GM18870 (cell line): ENCODE measurements at regions not wholly inside any gene's neighbourhood (a gene's known extent, or its start where the extent isn't known, plus 50 kb on each side); places are given as distances from the start of the nearest gene placed in this dataset.

ENCODE experiments used
- ATAC-seq: cut with Tn5 transposase; IDR thresholded peaks from one replicate; pipeline ENCODE4 v1.9.1; 2021; ENCODE audit warnings: moderate library complexity; ENCODE audit not compliant: unreplicated experiment

- no peak for ATAC-seq
Observed at GRCh38 chr13:85243831-85244230, 555.4 kb downstream of the SLITRK6 start.

- ATAC-seq = no peak
Observed at GRCh38 chr13:85241060-85241459, 558.2 kb downstream of the SLITRK6 start.

GRCh38 chr13:85236413-85236812 is 562.8 kb downstream of the SLITRK6 start:
- no peak for ATAC-seq

- ATAC-seq = no peak
Observed at GRCh38 chr13:85230691-85231093, 568.5 kb downstream of the SLITRK6 start.

- ATAC-seq = no peak
Observed at GRCh38 chr13:85228692-85229091, 570.5 kb downstream of the SLITRK6 start.

GRCh38 chr13:85223883-85224656 is 575.1 kb downstream of the SLITRK6 start:
- ATAC-seq = no peak

- no peak for ATAC-seq
Observed at GRCh38 chr13:85216576-85216975, 582.6 kb downstream of the SLITRK6 start.

- no peak for ATAC-seq
Observed at GRCh38 chr13:85212692-85213091, 586.5 kb downstream of the SLITRK6 start.

GRCh38 chr13:85204668-85205344 is 594.4 kb downstream of the SLITRK6 start:
- no peak for ATAC-seq

- no peak for ATAC-seq
Observed at GRCh38 chr13:85197431-85197830, 601.8 kb downstream of the SLITRK6 start.

GRCh38 chr13:85194482-85194881 is 604.7 kb downstream of the SLITRK6 start:
- ATAC-seq = no peak

- no peak for ATAC-seq
Observed at GRCh38 chr13:85191996-85192718, 607.1 kb downstream of the SLITRK6 start.

GRCh38 chr13:85186356-85187045 is 612.7 kb downstream of the SLITRK6 start:
- no peak for ATAC-seq

GRCh38 chr13:85174291-85174690 is 624.9 kb downstream of the SLITRK6 start:
- no peak for ATAC-seq

GRCh38 chr13:85170372-85170771 is 628.8 kb downstream of the SLITRK6 start:
- no peak for ATAC-seq

GRCh38 chr13:85166891-85167290 is 632.3 kb downstream of the SLITRK6 start:
- no peak for ATAC-seq

GRCh38 chr13:85163063-85163462 is 636.2 kb downstream of the SLITRK6 start:
- no peak for ATAC-seq

GRCh38 chr13:85148009-85148408 is 651.2 kb downstream of the SLITRK6 start:
- no peak for ATAC-seq

- ATAC-seq = no peak
Observed at GRCh38 chr13:85142351-85142927, 656.8 kb downstream of the SLITRK6 start.

- no peak for ATAC-seq
Observed at GRCh38 chr13:85141401-85141800, 657.8 kb downstream of the SLITRK6 start.

- no peak for ATAC-seq
Observed at GRCh38 chr13:85140192-85140591, 659.0 kb downstream of the SLITRK6 start.
